B cell (primary cell): ENCODE measurements at regions not wholly inside any gene's neighbourhood (a gene's known extent, or its start where the extent isn't known, plus 50 kb on each side); places are given as distances from the start of the nearest gene placed in this dataset.

ENCODE experiments used
- ATAC-seq: fragments of 200-7000 bp; cut with Tn5 transposase; one replicate; pipeline ENCODE4 v1.10.0; 2021; ENCODE audit warnings: low read depth, mild to moderate bottlenecking, moderate number of reproducible peaks, moderate library complexity
- CTCF ChIA-PET: fragments of 350-600 bp; sonication (Branson Sonifier 250); formaldehyde crosslinking; loops from one replicate; lab custom pipeline; 2021; ENCODE audit warnings: antibody characterized with exemption, inconsistent platforms; lab: Charles Lee
- POLR2A ChIA-PET: fragments of 350-600 bp; sonication (Branson Sonifier 250); formaldehyde crosslinking; loops from one replicate; lab custom pipeline; 2021; ENCODE audit warnings: antibody characterized with exemption; lab: Charles Lee
- DNase-seq: peaks from one replicate; pipeline ENCODE4 v3.0.0; 2013
- H2AFZ ChIP-seq: 2 replicates; pipeline ENCODE4 v1.6.1; 2012; ENCODE audit warnings: mild to moderate bottlenecking, low read depth, low read length; ENCODE audit not compliant: insufficient read depth, poor library complexity, severe bottlenecking
- H3K27ac ChIP-seq, 2 donors: 1 replicate in 1 of 2; 2 replicates in 1 of 2; pipeline ENCODE4 v1.5.1; 2012 to 2013; ENCODE audit warnings: low read length in 2 of 2, mild to moderate bottlenecking in 2 of 2, moderate library complexity in 1 of 2
- H3K27me3 ChIP-seq, 4 experiments: fragments of 200-600 bp in 1 of 4; sonication (generic) in 1 of 4; replicated peaks in 1 of 4; 1 replicate in 2 of 4; 2 replicates in 2 of 4; pipeline versions ENCODE4 v1.6.1 to v1.7.0; 2013 to 2016; ENCODE audit warnings: low read length in 3 of 4, mild to moderate bottlenecking in 2 of 4, mixed read lengths in 1 of 4, moderate library complexity in 1 of 4; ENCODE audit not compliant: insufficient read depth in 4 of 4, control insufficient read depth in 3 of 4; ENCODE audit errors: control extremely low read depth in 1 of 4
- H3K36me3 ChIP-seq, 2 experiments: replicated peaks in 1 of 2; 1 replicate in 1 of 2; 2 replicates in 1 of 2; pipeline versions ENCODE4 v1.6.1 to v1.7.1; 2013; ENCODE audit warnings: low read length in 1 of 2; ENCODE audit not compliant: insufficient read depth in 2 of 2, control insufficient read depth in 1 of 2; ENCODE audit errors: control extremely low read depth in 1 of 2, extremely low read depth in 1 of 2
- H3K4me1 ChIP-seq, 2 donors: fragments of 200-600 bp in 1 of 2; sonication (generic) in 1 of 2; 1 replicate in 1 of 2; 2 replicates in 1 of 2; pipeline versions ENCODE4 v1.5.1 to v1.6.1; 2013 to 2017; ENCODE audit warnings: low read length in 2 of 2; ENCODE audit not compliant: control insufficient read depth in 2 of 2, insufficient read depth in 2 of 2
- H3K4me2 ChIP-seq: replicated peaks from 2 replicates; pipeline ENCODE3; 2012; ENCODE audit warnings: mild to moderate bottlenecking, low read depth, low read length; ENCODE audit not compliant: poor library complexity, severe bottlenecking
- H3K4me3 ChIP-seq, 5 experiments: fragments of 200-600 bp in 1 of 5; sonication (generic) in 1 of 5; 1 replicate in 3 of 5; 2 replicates in 2 of 5; pipeline versions ENCODE4 v1.5.1 to v1.7.0; 2011 to 2016; ENCODE audit warnings: low read length in 4 of 5, mild to moderate bottlenecking in 4 of 5, low read depth in 2 of 5, control low read depth in 1 of 5, moderate library complexity in 1 of 5; ENCODE audit not compliant: insufficient read depth in 1 of 5; ENCODE audit errors: control extremely low read depth in 1 of 5, extremely low read depth in 1 of 5
- H3K79me2 ChIP-seq: fragments of 200-600 bp; sonication (generic); one replicate; pipeline ENCODE4 v1.6.0; 2016; ENCODE audit warnings: low read length; ENCODE audit not compliant: control insufficient read depth, insufficient read depth
- H3K9ac ChIP-seq: fragments of 200-600 bp; sonication (generic); 2 replicates; pipeline ENCODE4 v1.6.1; 2017; ENCODE audit warnings: mild to moderate bottlenecking, low read length, moderate library complexity
- H3K9me3 ChIP-seq, 3 donors: one replicate each; pipeline versions ENCODE4 v1.6.1 to v1.7.1; 2013; ENCODE audit warnings: low read length in 2 of 3; ENCODE audit not compliant: control insufficient read depth in 2 of 3, insufficient read depth in 1 of 3; ENCODE audit errors: control extremely low read depth in 1 of 3
- H4K20me1 ChIP-seq: 2 replicates; pipeline ENCODE4 v1.6.0; 2012; ENCODE audit warnings: mild to moderate bottlenecking, low read length; ENCODE audit not compliant: insufficient read depth, control insufficient read depth, poor library complexity, severe bottlenecking
- H3K27ac Mint-ChIP-seq: one replicate; pipeline ENCODE4 v1.8.0; 2021; ENCODE audit warnings: mixed read lengths
- H3K27me3 Mint-ChIP-seq: one replicate; pipeline ENCODE4 v1.8.0; 2021; ENCODE audit warnings: mixed read lengths
- H3K4me1 Mint-ChIP-seq: one replicate; pipeline ENCODE4 v1.8.0; 2021; ENCODE audit warnings: mixed read lengths
- H3K4me3 Mint-ChIP-seq: one replicate; pipeline ENCODE4 v1.8.0; 2021; ENCODE audit warnings: mixed read lengths
- H3K9me3 Mint-ChIP-seq: one replicate; pipeline ENCODE4 v1.8.0; 2022; ENCODE audit warnings: mixed read lengths; ENCODE audit not compliant: insufficient read depth
- CTCF ChIP-seq: fragments of 200-600 bp; IDR thresholded peaks from one replicate; pipeline ENCODE4 v1.8.0; 2022; ENCODE audit warnings: antibody characterized with exemption, mild to moderate bottlenecking
- EZH2 ChIP-seq: IDR thresholded peaks from 2 replicates; pipeline ENCODE4 v1.6.1; 2012; ENCODE audit warnings: borderline replicate concordance, low read depth, mild to moderate bottlenecking, moderate library complexity, low read length; ENCODE audit not compliant: insufficient read depth, poor library complexity, severe bottlenecking
- WGBS: methylation state at CpG from one replicate; pipeline ENCODE4 v1.1.5; 2013; ENCODE audit warnings: missing lambda C conversion rate; ENCODE audit not compliant: insufficient coverage; 5-methylcytosine and 5-hydroxymethylcytosine counted together
- intact Hi-C: fragments of 100-400 bp; cut with micrococcal nuclease; formaldehyde crosslinking; loops from one replicate; pipeline ENCODE4 v1.10.0; 2022

DNA sequence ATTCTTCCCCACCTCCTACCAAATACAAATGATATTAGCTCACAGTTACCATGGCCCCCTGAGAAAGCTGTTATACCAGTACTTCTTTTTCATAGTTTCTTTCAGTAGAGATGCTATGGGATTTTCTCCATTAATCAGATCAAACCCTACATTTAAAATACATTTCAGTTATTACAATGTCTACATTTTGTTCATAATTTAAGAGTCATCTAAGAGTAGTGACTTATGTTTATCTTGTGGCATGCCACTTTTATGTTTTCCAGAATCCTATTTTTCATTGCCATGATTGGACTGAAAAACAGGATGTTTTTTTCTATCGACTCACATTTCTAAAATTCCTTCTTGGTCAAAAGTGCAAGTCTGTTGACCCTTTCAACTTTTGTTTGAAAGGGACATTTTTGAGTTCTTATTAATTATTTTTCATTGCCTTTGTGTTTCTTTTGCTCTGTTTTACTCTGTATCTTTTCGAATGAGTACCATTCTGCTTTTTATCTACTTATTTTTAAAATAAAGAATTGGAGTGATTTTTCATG, 77.4 kb upstream of the ANXA1 start:
- Mint-ChIP-seq H3K4me3 (no peak overlapping the region), H3K27ac (no peak overlapping the region), H3K27me3 (peaks cover 5% of the 10 kb centered on the region), H3K9me3 (no peaks in the 10 kb centered on the region), H3K4me1 (no peaks in the 10 kb centered on the region)
- Histone ChIP-seq H3K9me3 (no peaks in the 10 kb centered on the region), H3K79me2 (no peaks in the 10 kb centered on the region), H3K4me2 (no peak overlapping the region), H2AFZ (no peak overlapping the region), H4K20me1 (no peaks in the 10 kb centered on the region), H3K27me3 (no peaks in the 10 kb centered on the region), H3K27ac (no peak overlapping the region), H3K9ac (no peak overlapping the region), H3K36me3 (no peaks in the 10 kb centered on the region), H3K4me1 (no peaks in the 10 kb centered on the region), H3K4me3 (no peak overlapping the region)
- intact Hi-C loops = no loop called here
- ChIA-PET CTCF (interaction anchor here (0.9 kb wide), 1 partner anchor 8 kb away, joined by 4 read pairs; no protein-coding TSS in a partner anchor), POLR2A (no interaction called here)
- no peak for TF ChIP-seq CTCF
- no peak for TF ChIP-seq EZH2
- ATAC-seq (no peak), DNase-seq (no peak)
- no CpG with 5 or more reads among the region's 2 CpGs for WGBS

- WGBS = 95% methylated on average over 4 of the region's 5 CpGs
- ChIA-PET CTCF (interaction anchor here (0.9 kb wide), 1 partner anchor 9 kb away, joined by 4 read pairs; no protein-coding TSS in a partner anchor), POLR2A (no interaction called here)
- H3K9ac ChIP-seq = no peak overlapping the region
- intact Hi-C loops = no loop called here
- H3K27me3 ChIP-seq = no peaks in the 10 kb centered on the region
- H2AFZ ChIP-seq = no peak overlapping the region
- H3K79me2 ChIP-seq = no peaks in the 10 kb centered on the region
- no peak overlapping the region for H3K27ac ChIP-seq
- Mint-ChIP-seq H3K9me3 (no peaks in the 10 kb centered on the region), H3K4me1 (no peaks in the 10 kb centered on the region), H3K4me3 (no peak overlapping the region), H3K27ac (no peak overlapping the region), H3K27me3 (peaks cover 5% of the 10 kb centered on the region)
- no peaks in the 10 kb centered on the region for H3K36me3 ChIP-seq
- H3K9me3 ChIP-seq = no peaks in the 10 kb centered on the region
- ATAC-seq (no peak), DNase-seq (no peak)
- H3K4me2 ChIP-seq = no peak overlapping the region
- TF ChIP-seq EZH2 (no peak), CTCF (no peak)
- H3K4me3 ChIP-seq = no peak overlapping the region
- H4K20me1 ChIP-seq = no peaks in the 10 kb centered on the region
- H3K4me1 ChIP-seq = no peaks in the 10 kb centered on the region
These were observed 78.1 kb upstream of the ANXA1 start for GRCh38 chr9:73073337-73074175.
